ENCODE measurements at regions not wholly inside any gene's neighbourhood (a gene's known extent, or its start where the extent isn't known, plus 50 kb on each side); places are given as distances from the start of the nearest gene placed in this dataset.

DNA sequence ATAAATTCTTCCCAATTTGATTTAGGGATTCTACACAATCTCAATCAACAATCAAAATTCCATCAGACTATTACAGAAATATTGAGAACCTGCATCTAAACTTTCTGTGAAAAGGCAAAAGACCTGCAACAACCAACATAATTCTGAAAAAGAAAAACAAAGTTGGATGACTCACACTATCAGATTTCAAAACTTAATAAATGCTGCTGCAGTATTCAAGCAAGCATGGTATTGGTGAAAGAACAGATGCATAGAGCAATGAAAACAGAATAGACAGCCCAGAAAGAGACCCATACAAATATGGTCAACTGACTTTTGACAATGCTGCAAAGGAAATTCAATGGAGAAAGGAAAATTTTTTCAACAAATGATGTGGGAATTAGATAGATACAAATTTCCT lies 477.1 kb upstream of the NR2F2 start:
- no peak overlapping the region for H3K4me3 ChIP-seq (ENCODE audit: low read length)
- TF ChIP-seq, protein P1, sequence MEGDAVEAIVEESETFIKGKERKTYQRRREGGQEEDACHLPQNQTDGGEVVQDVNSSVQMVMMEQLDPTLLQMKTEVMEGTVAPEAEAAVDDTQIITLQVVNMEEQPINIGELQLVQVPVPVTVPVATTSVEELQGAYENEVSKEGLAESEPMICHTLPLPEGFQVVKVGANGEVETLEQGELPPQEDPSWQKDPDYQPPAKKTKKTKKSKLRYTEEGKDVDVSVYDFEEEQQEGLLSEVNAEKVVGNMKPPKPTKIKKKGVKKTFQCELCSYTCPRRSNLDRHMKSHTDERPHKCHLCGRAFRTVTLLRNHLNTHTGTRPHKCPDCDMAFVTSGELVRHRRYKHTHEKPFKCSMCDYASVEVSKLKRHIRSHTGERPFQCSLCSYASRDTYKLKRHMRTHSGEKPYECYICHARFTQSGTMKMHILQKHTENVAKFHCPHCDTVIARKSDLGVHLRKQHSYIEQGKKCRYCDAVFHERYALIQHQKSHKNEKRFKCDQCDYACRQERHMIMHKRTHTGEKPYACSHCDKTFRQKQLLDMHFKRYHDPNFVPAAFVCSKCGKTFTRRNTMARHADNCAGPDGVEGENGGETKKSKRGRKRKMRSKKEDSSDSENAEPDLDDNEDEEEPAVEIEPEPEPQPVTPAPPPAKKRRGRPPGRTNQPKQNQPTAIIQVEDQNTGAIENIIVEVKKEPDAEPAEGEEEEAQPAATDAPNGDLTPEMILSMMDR (conservative IDR thresholded peaks at IDR 0.05; ENCODE audit: low read depth, low read length): no peak
- no peak for DNase-seq (ENCODE audit: low read depth)

DNA sequence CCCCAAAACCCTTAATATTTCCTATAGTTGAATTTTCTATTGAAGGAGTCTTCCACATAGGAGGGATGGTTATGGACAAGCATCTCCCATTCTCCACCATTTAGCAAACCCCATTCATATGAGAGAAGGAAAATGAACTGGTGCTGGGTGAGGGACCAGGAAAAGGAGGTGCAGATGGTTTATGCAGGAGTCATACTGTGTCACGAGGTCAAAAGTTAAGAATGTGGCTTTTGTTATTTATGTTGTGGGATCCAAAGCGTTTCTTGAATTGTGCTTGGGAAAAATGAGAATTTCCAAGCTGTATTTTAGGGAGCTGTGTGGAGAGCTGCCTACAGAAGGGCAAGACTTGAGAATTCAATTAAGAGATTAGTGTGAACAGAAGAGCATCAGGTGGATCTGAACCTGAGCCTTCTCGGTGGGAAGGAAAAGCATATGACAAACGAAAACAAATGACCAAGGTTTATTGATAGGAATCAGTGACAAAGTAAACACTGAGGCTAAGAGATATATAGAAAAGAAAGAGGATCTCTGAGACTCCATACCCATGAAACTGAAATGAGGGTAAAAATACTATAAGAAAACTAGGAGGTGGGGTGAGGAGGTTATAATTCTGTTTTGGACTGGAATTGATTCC lies 473.3 kb upstream of the NR2F2 start:
- no peak overlapping the region for H3K4me3 ChIP-seq (ENCODE audit: low read length)
- no peak for DNase-seq (ENCODE audit: low read depth)
- TF ChIP-seq, protein P1 (conservative IDR thresholded peaks at IDR 0.05; ENCODE audit: low read depth, low read length): no peak

DNA sequence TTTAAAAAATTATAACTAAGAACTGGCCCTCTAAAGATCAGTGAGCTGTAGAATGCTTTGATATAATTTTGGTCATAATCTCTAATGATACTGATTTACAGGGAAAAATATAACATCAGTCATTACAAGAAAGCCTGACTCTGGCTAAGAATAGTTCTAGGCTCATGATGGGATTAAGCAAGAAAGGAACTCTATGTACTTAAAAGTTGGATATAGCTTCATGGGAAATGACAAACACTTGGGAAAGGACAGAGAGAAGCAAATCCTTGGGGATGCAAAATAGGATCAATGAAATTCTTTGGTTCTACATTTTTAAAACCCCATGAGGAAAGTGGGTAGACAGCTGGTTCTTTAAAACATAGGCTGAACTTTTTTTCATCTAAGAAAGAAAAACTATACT lies 472.7 kb upstream of the NR2F2 start:
- no peak overlapping the region for H3K4me3 ChIP-seq (ENCODE audit: low read length)
- peak; percentile 47 for DNase-seq (ENCODE audit: low read depth)
- TF ChIP-seq, protein P1 (conservative IDR thresholded peaks at IDR 0.05; ENCODE audit: low read depth, low read length): no peak

DNA sequence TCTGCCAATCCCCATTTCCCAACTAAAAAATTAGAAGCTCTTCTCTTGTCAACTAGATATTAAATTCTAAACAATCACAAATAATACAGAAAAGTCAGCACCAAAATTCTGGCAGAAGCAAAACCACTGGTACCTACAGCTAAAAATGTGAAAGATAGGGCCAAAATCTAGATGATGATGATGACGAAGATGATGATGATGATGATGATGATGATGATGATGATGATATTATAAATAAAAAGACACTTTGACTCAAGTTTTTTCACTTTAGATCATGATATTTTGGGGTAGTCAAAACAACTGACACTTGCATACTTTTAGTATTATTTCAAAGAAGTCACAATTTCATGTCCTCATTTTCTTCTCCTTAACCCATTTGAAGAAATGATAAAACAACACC lies 470.1 kb upstream of the NR2F2 start:
- DNase-seq (ENCODE audit: low read depth): no peak
- H3K4me3 ChIP-seq (ENCODE audit: low read length): no peak overlapping the region
- TF ChIP-seq, protein P1 (conservative IDR thresholded peaks at IDR 0.05; ENCODE audit: low read depth, low read length): no peak

DNA sequence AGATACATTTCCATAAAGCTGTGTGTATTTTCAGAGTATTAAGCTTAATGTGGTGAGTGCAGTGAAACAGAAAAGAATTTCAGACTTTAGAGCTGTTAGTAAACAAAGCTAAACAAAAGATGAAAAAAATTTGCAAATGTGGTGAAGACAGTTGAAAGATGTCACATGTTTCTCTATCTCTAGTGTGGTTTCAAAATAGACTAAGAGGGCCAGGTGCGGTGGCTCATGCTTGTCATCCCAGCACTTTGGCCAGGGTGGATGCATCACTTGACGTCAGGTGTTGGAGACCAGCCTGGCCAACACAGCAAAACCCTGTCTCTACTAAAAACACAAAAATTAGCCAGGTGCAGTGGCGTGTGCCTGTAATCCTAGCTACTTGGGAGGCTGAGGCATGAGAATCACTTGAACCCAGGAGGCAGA lies 466.0 kb upstream of the NR2F2 start:
- TF ChIP-seq, protein P1 (conservative IDR thresholded peaks at IDR 0.05; ENCODE audit: low read depth, low read length): no peak
- H3K4me3 ChIP-seq (ENCODE audit: low read length): no peak overlapping the region
- no peak for DNase-seq (ENCODE audit: low read depth)

DNA sequence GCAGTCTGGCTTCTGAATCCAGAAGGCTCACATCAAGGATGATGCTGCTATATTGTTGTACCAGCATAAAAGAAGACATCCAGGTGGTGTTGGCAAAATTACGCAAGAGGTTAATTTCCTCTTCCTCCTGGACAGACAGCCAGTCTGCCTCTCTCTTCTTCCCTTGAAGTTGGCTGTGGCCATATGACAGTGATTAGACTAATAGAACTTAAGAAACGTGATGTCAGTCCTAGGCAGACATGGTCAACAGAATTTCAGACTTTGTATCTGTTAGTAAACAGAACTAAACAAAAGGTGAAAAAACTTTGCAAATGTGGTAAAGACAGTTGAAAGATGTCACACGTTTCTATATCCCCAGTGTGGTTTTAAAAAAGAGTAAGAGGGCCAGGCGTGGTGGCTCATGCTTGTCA lies 465.2 kb upstream of the NR2F2 start:
- TF ChIP-seq, protein P1 (conservative IDR thresholded peaks at IDR 0.05; ENCODE audit: low read depth, low read length): no peak
- H3K4me3 ChIP-seq (ENCODE audit: low read length): no peak overlapping the region
- no peak for DNase-seq (ENCODE audit: low read depth)

DNA sequence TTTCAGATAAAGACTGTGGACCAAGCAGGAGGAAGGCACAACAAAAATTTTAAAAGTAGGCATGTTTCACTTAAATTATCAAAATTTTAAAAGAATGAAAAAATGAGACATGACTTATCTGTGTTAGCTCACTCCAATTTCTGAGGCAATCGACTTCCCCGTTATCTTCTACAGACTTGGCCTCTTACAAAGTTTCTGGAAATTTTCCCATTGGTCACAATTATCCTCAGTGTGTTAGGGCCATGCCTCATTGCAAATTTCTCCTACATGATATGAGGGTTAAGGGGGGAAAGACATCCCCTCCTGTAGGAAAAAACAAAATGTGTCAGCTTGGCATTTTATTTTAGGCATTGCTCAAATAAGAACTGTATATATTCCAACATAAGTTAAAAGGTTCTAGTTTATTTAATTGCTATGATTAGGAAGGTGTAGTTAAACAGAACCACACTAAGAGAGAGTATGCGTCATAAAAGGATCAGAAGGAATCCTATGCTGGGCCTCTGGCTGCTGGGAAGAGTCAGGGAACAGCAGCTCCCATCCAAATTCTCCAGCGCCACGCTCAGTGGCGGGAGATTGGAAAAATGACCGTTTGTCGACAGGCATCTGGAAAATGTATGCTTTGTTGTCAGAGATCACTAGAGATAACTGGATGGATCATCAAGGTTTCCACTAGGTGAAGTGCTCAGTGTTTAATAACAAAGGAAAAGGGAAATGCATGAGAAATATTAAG lies 463.6 kb upstream of the NR2F2 start:
- TF ChIP-seq, protein P1 (conservative IDR thresholded peaks at IDR 0.05; ENCODE audit: low read depth, low read length): no peak
- H3K4me3 ChIP-seq (ENCODE audit: low read length): no peak overlapping the region
- DNase-seq (ENCODE audit: low read depth): no peak
